DND-41 (cell line): ENCODE measurements at regions not wholly inside any gene's neighbourhood (a gene's known extent, or its start where the extent isn't known, plus 50 kb on each side); places are given as distances from the start of the nearest gene placed in this dataset.

Experiments used
- CTCF ChIP-seq: IDR thresholded peaks from 2 replicates; pipeline ENCODE4 v1.5.1; 2012; ENCODE audit warnings: borderline replicate concordance, low read length, moderate library complexity, mild to moderate bottlenecking; ENCODE audit not compliant: poor library complexity, severe bottlenecking; ENCODE audit errors: extremely low read depth
- EZH2 ChIP-seq: IDR thresholded peaks from 3 replicates; pipeline ENCODE4 v1.6.1; 2012; ENCODE audit warnings: borderline replicate concordance, low read depth, mild to moderate bottlenecking, moderate library complexity, low read length, inconsistent platforms; ENCODE audit not compliant: severe bottlenecking

- TF ChIP-seq CTCF, result no peak
- TF ChIP-seq EZH2, result no peak
Observed at GRCh38 chr21:35597750-35598339, 462.5 kb downstream of the SETD4 start.
